Psoas muscle (tissue), 7 donors: ENCODE measurements at regions not wholly inside any gene's neighbourhood (a gene's known extent, or its start where the extent isn't known, plus 50 kb on each side); places are given as distances from the start of the nearest gene placed in this dataset.

ENCODE experiments used
- ATAC-seq, 4 donors: fragments of 200-7000 bp; cut with Tn5 transposase; one replicate each; pipeline ENCODE4 v1.9.1; 2020; ENCODE audit warnings: moderate library complexity in 3 of 4, mild to moderate bottlenecking in 2 of 4
- DNase-seq, 2 donors: peaks; one replicate each; pipeline ENCODE4 v3.0.0-alpha.2; 2020
- H3K27ac ChIP-seq: fragments of 200-600 bp; one replicate; pipeline ENCODE4 v1.8.0; 2022
- H3K27me3 ChIP-seq, 3 donors: fragments of 200-600 bp in 1 of 3; one replicate each; pipeline versions ENCODE4 v1.6.1 to v1.8.0; 2013 to 2022; ENCODE audit warnings: low read length in 2 of 3, mild to moderate bottlenecking in 2 of 3, moderate library complexity in 1 of 3; ENCODE audit not compliant: insufficient read depth in 3 of 3
- H3K36me3 ChIP-seq, 2 donors: fragments of 200-600 bp in 1 of 2; one replicate each; pipeline versions ENCODE4 v1.6.1 to v1.8.0; 2013 to 2022; ENCODE audit warnings: low read depth in 1 of 2, mild to moderate bottlenecking in 1 of 2, moderate library complexity in 1 of 2; ENCODE audit not compliant: insufficient read depth in 1 of 2
- H3K4me1 ChIP-seq: fragments of 200-600 bp; one replicate; pipeline ENCODE4 v1.8.0; 2022
- H3K4me3 ChIP-seq: fragments of 200-600 bp; one replicate; pipeline ENCODE4 v1.8.0; 2022; ENCODE audit warnings: mild to moderate bottlenecking
- H3K9me3 ChIP-seq: fragments of 200-600 bp; one replicate; pipeline ENCODE4 v1.8.0; 2022
- CTCF ChIP-seq: fragments of 200-600 bp; IDR thresholded peaks from one replicate; pipeline ENCODE4 v1.8.0; 2022; ENCODE audit warnings: antibody characterized with exemption
- WGBS, 3 donors: extraction: QIAGEN DNeasy Blood & Tissue Kit; methylation state at CpG; one replicate each; pipeline versions ENCODE4 v1.1.6 to v1.1.7; 2013; 5-methylcytosine and 5-hydroxymethylcytosine counted together
- intact Hi-C, 2 donors: fragments of 100-400 bp; cut with DNase I; formaldehyde crosslinking; loops; one replicate each; pipeline versions ENCODE4 v1.11.0 to v1.14.2; 2022
- donor health status: healthy with polysubstance abuse.
- donor health status: DM: no; HTN: no; CAD: no; lungs with moderate emphysema.
- donor health status: Bipolar disorder and iron deficiency.
- donor health status: healthy.
- donor health status: DM: yes; HTN: yes; CAD: no.
- donor health status: DM: no; HTN: no; CAD: no.
- donor health status: DM: yes; HTN: yes; CAD: no.

GRCh38 chr7:52831321-52831720 lies 204.1 kb upstream of the POM121L12 start:
- no peak for TF ChIP-seq CTCF
- no peaks in the 10 kb centered on the region for H3K9me3 ChIP-seq
- 57 to 69% (median 58%) methylated on average over 5 of the region's 5 CpGs for WGBS, 3 donors
- no peaks in the 10 kb centered on the region for H3K36me3 ChIP-seq
- ATAC-seq (no peak), DNase-seq (no peak)
- intact Hi-C loops, result no loop called here
- H3K4me3 ChIP-seq, result no peak overlapping the region
- no peaks in the 10 kb centered on the region for H3K27me3 ChIP-seq
- no peaks in the 10 kb centered on the region for H3K4me1 ChIP-seq
- H3K27ac ChIP-seq, result no peak overlapping the region

GRCh38 chr7:52830801-52831200 lies 204.6 kb upstream of the POM121L12 start:
- no peak overlapping the region for H3K4me3 ChIP-seq
- no peaks in the 10 kb centered on the region for H3K27me3 ChIP-seq
- no peak for TF ChIP-seq CTCF
- no peaks in the 10 kb centered on the region for H3K9me3 ChIP-seq
- DNase-seq (no peak), ATAC-seq (no peak)
- no peaks in the 10 kb centered on the region for H3K36me3 ChIP-seq
- no peak overlapping the region for H3K27ac ChIP-seq
- no peaks in the 10 kb centered on the region for H3K4me1 ChIP-seq
- 78 to 88% (median 81%) methylated on average over 1 of the region's 1 CpG for WGBS, 3 donors
- intact Hi-C loops, result no loop called here

- Histone ChIP-seq H3K4me1 (no peaks in the 10 kb centered on the region), H3K9me3 (no peaks in the 10 kb centered on the region), H3K36me3 (no peaks in the 10 kb centered on the region), H3K27me3 (no peaks in the 10 kb centered on the region), H3K4me3 (no peak overlapping the region), H3K27ac (no peak overlapping the region)
- TF ChIP-seq CTCF, result no peak
- DNase-seq, result no peak
- ATAC-seq, result no peak
- intact Hi-C loops, result no loop called here
- 43 to 46% (median 44%) methylated on average over 6 of the region's 6 CpGs for WGBS, 3 donors
These were observed 208.7 kb upstream of the POM121L12 start for GRCh38 chr7:52826515-52827265.

GRCh38 chr7:52825611-52826010 lies 209.8 kb upstream of the POM121L12 start:
- 41 to 62% (median 57%) methylated on average over 3 of the region's 3 CpGs for WGBS, 3 donors

More at GRCh38 chr7:52825611-52826010, 209.8 kb upstream of the POM121L12 start:
- DNase-seq (no peak), ATAC-seq (no peak)
- Histone ChIP-seq H3K27me3 (no peaks in the 10 kb centered on the region), H3K9me3 (peaks cover 8% of the 10 kb centered on the region), H3K27ac (no peak overlapping the region), H3K4me1 (no peaks in the 10 kb centered on the region), H3K36me3 (no peaks in the 10 kb centered on the region), H3K4me3 (no peak overlapping the region)
- intact Hi-C loops, result no loop called here
- TF ChIP-seq CTCF, result no peak
